ENCODE measurements at regions not wholly inside any gene's neighbourhood (a gene's known extent, or its start where the extent isn't known, plus 50 kb on each side); places are given as distances from the start of the nearest gene placed in this dataset.

DNA sequence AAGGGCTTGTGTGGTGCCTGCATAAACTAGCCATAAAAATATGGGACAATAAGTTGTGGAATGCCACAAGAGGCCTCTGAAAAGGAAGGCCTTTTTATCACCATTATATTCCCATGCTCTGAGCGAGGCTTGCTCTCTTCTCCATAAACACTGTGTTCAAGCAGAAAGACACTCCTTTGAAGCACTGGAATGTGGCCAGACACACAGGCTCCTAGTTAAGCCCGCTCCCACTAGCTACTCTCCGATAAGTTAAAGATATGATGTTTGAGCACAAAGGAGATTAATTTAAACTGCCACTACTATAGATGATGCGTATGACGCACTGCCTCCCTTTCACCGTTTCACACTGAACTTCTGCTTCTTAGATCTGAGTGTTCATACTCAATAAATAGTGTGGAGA is 188.7 kb upstream of the TWIST2 start:
- TF ChIP-seq SREBF2 (IDR thresholded peaks at IDR 0.05) (no peak), EP300 (IDR thresholded peaks at IDR 0.05) (no peak), CHD2 (IDR thresholded peaks at IDR 0.05; ENCODE audit: low read length, partially characterized antibody) (no peak), MAFK (IDR thresholded peaks at IDR 0.05; ENCODE audit: partially characterized antibody) (no peak), RFX5 (IDR thresholded peaks at IDR 0.05) (no peak), RAD21 (conservative IDR thresholded peaks at IDR 0.05 in 1 of 2, IDR thresholded peaks at IDR 0.05 in 1 of 2) (no peak), JUN (IDR thresholded peaks at IDR 0.05) (no peak)
- TF ChIP-seq, protein P1, sequence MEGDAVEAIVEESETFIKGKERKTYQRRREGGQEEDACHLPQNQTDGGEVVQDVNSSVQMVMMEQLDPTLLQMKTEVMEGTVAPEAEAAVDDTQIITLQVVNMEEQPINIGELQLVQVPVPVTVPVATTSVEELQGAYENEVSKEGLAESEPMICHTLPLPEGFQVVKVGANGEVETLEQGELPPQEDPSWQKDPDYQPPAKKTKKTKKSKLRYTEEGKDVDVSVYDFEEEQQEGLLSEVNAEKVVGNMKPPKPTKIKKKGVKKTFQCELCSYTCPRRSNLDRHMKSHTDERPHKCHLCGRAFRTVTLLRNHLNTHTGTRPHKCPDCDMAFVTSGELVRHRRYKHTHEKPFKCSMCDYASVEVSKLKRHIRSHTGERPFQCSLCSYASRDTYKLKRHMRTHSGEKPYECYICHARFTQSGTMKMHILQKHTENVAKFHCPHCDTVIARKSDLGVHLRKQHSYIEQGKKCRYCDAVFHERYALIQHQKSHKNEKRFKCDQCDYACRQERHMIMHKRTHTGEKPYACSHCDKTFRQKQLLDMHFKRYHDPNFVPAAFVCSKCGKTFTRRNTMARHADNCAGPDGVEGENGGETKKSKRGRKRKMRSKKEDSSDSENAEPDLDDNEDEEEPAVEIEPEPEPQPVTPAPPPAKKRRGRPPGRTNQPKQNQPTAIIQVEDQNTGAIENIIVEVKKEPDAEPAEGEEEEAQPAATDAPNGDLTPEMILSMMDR (IDR thresholded peaks at IDR 0.05) = no peak

All from A549 (cell line).